Lung (tissue), 11 donors: ENCODE measurements at regions not wholly inside any gene's neighbourhood (a gene's known extent, or its start where the extent isn't known, plus 50 kb on each side); places are given as distances from the start of the nearest gene placed in this dataset.

Experiments used
- ATAC-seq: fragments of 200-7000 bp; cut with Tn5 transposase; one replicate; pipeline ENCODE4 v1.9.1; 2020; ENCODE audit warnings: moderate number of reproducible peaks; ENCODE audit not compliant: insufficient read depth, low FRiP score
- DNase-seq, 3 donors: peaks; one replicate each; pipeline ENCODE4 v3.0.0-alpha.2; 2013 to 2017
- H3K27ac ChIP-seq, 2 donors: one replicate each; pipeline ENCODE4 v1.5.1; 2013; ENCODE audit warnings: mild to moderate bottlenecking in 2 of 2, moderate library complexity in 2 of 2, control low read depth in 1 of 2, inconsistent platforms in 1 of 2, low read depth in 1 of 2, low read length in 1 of 2
- H3K27me3 ChIP-seq, 3 donors: one replicate each; pipeline ENCODE4 v1.5.1; 2013; ENCODE audit warnings: low read length in 2 of 3; ENCODE audit not compliant: control insufficient read depth in 3 of 3, insufficient read depth in 3 of 3
- H3K36me3 ChIP-seq, 4 donors: one replicate each; pipeline ENCODE4 v1.5.1; 2013; ENCODE audit warnings: low read length in 4 of 4, mild to moderate bottlenecking in 1 of 4, moderate library complexity in 1 of 4; ENCODE audit not compliant: control insufficient read depth in 4 of 4, insufficient read depth in 4 of 4
- H3K4me1 ChIP-seq, 5 donors: one replicate each; pipeline ENCODE4 v1.5.1; 2013; ENCODE audit warnings: low read length in 5 of 5, mild to moderate bottlenecking in 2 of 5, moderate library complexity in 1 of 5; ENCODE audit not compliant: control insufficient read depth in 5 of 5, insufficient read depth in 5 of 5
- H3K4me3 ChIP-seq: one replicate; pipeline ENCODE4 v1.5.1; 2013; ENCODE audit warnings: mild to moderate bottlenecking, control low read depth, moderate library complexity
- H3K9ac ChIP-seq, 2 donors: one replicate each; pipeline ENCODE4 v1.5.1; 2013; ENCODE audit warnings: low read length in 2 of 2, control low read depth in 1 of 2; ENCODE audit not compliant: insufficient read depth in 1 of 2
- H3K9me3 ChIP-seq, 4 donors: one replicate each; pipeline ENCODE4 v1.5.1; 2013; ENCODE audit warnings: low read length in 3 of 4, mild to moderate bottlenecking in 1 of 4, moderate library complexity in 1 of 4; ENCODE audit not compliant: control insufficient read depth in 4 of 4, insufficient read depth in 3 of 4
- CTCF ChIP-seq: IDR thresholded peaks from 2 replicates; pipeline ENCODE4 v1.5.1; 2012; ENCODE audit warnings: mild to moderate bottlenecking; ENCODE audit errors: control extremely low read depth, extremely low read depth
- WGBS, 2 donors: extraction: QIAGEN DNeasy Blood & Tissue Kit; methylation state at CpG; one replicate each; pipeline ENCODE4 v1.1.7; 2013; 5-methylcytosine and 5-hydroxymethylcytosine counted together
- donor health status: control.
- donor health status: control.
- donor health status: Bipolar disorder and iron deficiency.
- donor health status: healthy.
- donor health status: DM: yes; HTN: yes; CAD: no.

- 94 to 96% methylated on average over 4 of the region's 4 CpGs for WGBS, 2 donors
Observed at GRCh38 chr4:60389633-60390032, 810.5 kb upstream of the ADGRL3 start.

GRCh38 chr4:60396341-60397049 lies 803.6 kb upstream of the ADGRL3 start:
- no peak for TF ChIP-seq CTCF
- 63 to 66% methylated on average over 5 of the region's 5 CpGs for WGBS, 2 donors
- Histone ChIP-seq H3K27me3 (no peaks in the 10 kb centered on the region), H3K27ac (no peak overlapping the region), H3K36me3 (no peaks in the 10 kb centered on the region), H3K4me3 (no peak overlapping the region), H3K4me1 (no peaks in the 10 kb centered on the region), H3K9me3 (no peaks in the 10 kb centered on the region), H3K9ac (no peak overlapping the region)
- DNase-seq = peak in 1 of 3 donors; percentile 6
- no peak for ATAC-seq

More at GRCh38 chr4:60389633-60390032, 810.5 kb upstream of the ADGRL3 start:
- Histone ChIP-seq H3K27me3 (no peaks in the 10 kb centered on the region), H3K9me3 (peaks cover 0 to 3% (median 0%) of the 10 kb centered on the region in 4 donors), H3K4me3 (no peak overlapping the region), H3K36me3 (no peaks in the 10 kb centered on the region), H3K27ac (no peak overlapping the region), H3K9ac (no peak overlapping the region), H3K4me1 (no peaks in the 10 kb centered on the region)
- DNase-seq = no peak
- no peak for ATAC-seq
- no peak for TF ChIP-seq CTCF

- no peaks in the 10 kb centered on the region for H3K36me3 ChIP-seq
- ATAC-seq = no peak
- no peak for DNase-seq
- H3K27ac ChIP-seq = no peak overlapping the region
- H3K27me3 ChIP-seq = no peaks in the 10 kb centered on the region
- peaks cover 0 to 2% (median 0%) of the 10 kb centered on the region in 4 donors for H3K9me3 ChIP-seq
- no peak overlapping the region for H3K9ac ChIP-seq
- no peak for TF ChIP-seq CTCF
- no peak overlapping the region for H3K4me3 ChIP-seq
- H3K4me1 ChIP-seq = no peaks in the 10 kb centered on the region
- WGBS, 2 donors = 54 to 70% methylated on average over 2 of the region's 2 CpGs
Observed at GRCh38 chr4:60400593-60400992, 799.5 kb upstream of the ADGRL3 start.

GRCh38 chr4:60404027-60404426 lies 796.1 kb upstream of the ADGRL3 start:
- no peak for ATAC-seq
- no peak for TF ChIP-seq CTCF
- Histone ChIP-seq H3K9ac (no peak overlapping the region), H3K27me3 (no peaks in the 10 kb centered on the region), H3K4me3 (no peak overlapping the region), H3K9me3 (peaks cover 0 to 2% (median 0%) of the 10 kb centered on the region in 4 donors), H3K4me1 (no peaks in the 10 kb centered on the region), H3K27ac (no peak overlapping the region), H3K36me3 (no peaks in the 10 kb centered on the region)
- WGBS, 2 donors = 0% methylated on average over 1 of the region's 1 CpG
- no peak for DNase-seq
